Adrenal gland (tissue), 9 donors: ENCODE measurements at regions not wholly inside any gene's neighbourhood (a gene's known extent, or its start where the extent isn't known, plus 50 kb on each side); places are given as distances from the start of the nearest gene placed in this dataset.

ENCODE experiments used
- DNase-seq, 7 donors: peaks; one replicate each; pipeline ENCODE4 v3.0.0-alpha.2; 2019 to 2020
- H3K27ac ChIP-seq, 5 donors: fragments of 200-600 bp; sonication (generic) in 4 of 5; 1 replicate in 3 of 5; 2 replicates in 2 of 5; pipeline versions ENCODE4 v1.5.1 to v1.8.0; 2016 to 2020; ENCODE audit warnings: mild to moderate bottlenecking in 1 of 5
- H3K27me3 ChIP-seq: fragments of 200-600 bp; 2 replicates; pipeline ENCODE4 v1.8.0; 2021
- H3K36me3 ChIP-seq, 2 donors: fragments of 200-600 bp; replicated peaks in 1 of 2; 1 replicate in 1 of 2; 2 replicates in 1 of 2; pipeline versions ENCODE4 v1.5.1 to v1.8.0; 2018 to 2022
- H3K4me1 ChIP-seq, 2 donors: fragments of 200-600 bp; replicated peaks in 1 of 2; 1 replicate in 1 of 2; 2 replicates in 1 of 2; pipeline versions ENCODE4 v1.5.1 to v1.8.0; 2018 to 2021
- H3K4me3 ChIP-seq, 4 donors: fragments of 200-600 bp; sonication (generic) in 3 of 4; one replicate each; pipeline ENCODE4 v1.5.1; 2016 to 2018
- H3K9me3 ChIP-seq, 3 donors: fragments of 200-600 bp; sonication (generic) in 1 of 3; replicated peaks in 1 of 3; 1 replicate in 2 of 3; 2 replicates in 1 of 3; pipeline versions ENCODE4 v1.5.1 to v1.8.0; 2016 to 2021
- CTCF ChIP-seq, 6 experiments: fragments of 450-650 bp in 4 of 6; fragments of 200-600 bp in 2 of 6; sonication (generic) in 1 of 6; IDR thresholded peaks; 1 replicate in 5 of 6; 2 replicates in 1 of 6; pipeline versions ENCODE4 v1.5.1 to v1.8.0; 2016 to 2021; ENCODE audit warnings: antibody characterized with exemption in 6 of 6, mild to moderate bottlenecking in 2 of 6, moderate library complexity in 1 of 6
- POLR2A ChIP-seq, 2 donors: fragments of 450-650 bp; IDR thresholded peaks; one replicate each; pipeline ENCODE4 v1.6.1; 2017; ENCODE audit warnings: antibody characterized with exemption in 2 of 2, mild to moderate bottlenecking in 2 of 2, moderate library complexity in 1 of 2
- WGBS, 4 donors: extraction: QIAGEN DNeasy Blood & Tissue Kit in 2 of 4; methylation state at CpG; one replicate each; pipeline versions ENCODE4 v1.1.5 to v1.1.7; 2013 to 2017; 5-methylcytosine and 5-hydroxymethylcytosine counted together
- intact Hi-C, 2 donors: fragments of 100-400 bp; cut with DNase I; formaldehyde crosslinking; loops; one replicate each; pipeline versions ENCODE4 v1.14.1 to v1.15.0; 2022 to 2023
- donor health status: healthy with polysubstance abuse.
- donor health status: Bipolar disorder and iron deficiency.
- donor health status: DM: yes; HTN: yes; CAD: no.
- donor health status: DM: no; HTN: no; CAD: no.
- donor health status: DM: no; HTN: no; CAD: no.

- no peak overlapping the region for H3K4me3 ChIP-seq
- no peak for DNase-seq
- TF ChIP-seq POLR2A (IDR thresholded peaks at IDR 0.05), result no peak
- no peak for TF ChIP-seq CTCF (IDR thresholded peaks at IDR 0.05)
- H3K27ac ChIP-seq, result no peak overlapping the region
- WGBS, 4 donors, result 94 to 99% (median 97%) methylated on average over 3 of the region's 3 CpGs
- H3K27me3 ChIP-seq, result no peaks in the 10 kb centered on the region
- intact Hi-C loops, result no loop called here
- no peaks in the 10 kb centered on the region for H3K9me3 ChIP-seq
- H3K36me3 ChIP-seq, result no peaks in the 10 kb centered on the region
- H3K4me1 ChIP-seq, result peaks cover 0 to 5% of the 10 kb centered on the region in 2 donors
Measured at GRCh38 chr12:115030017-115030416, 346.0 kb upstream of the TBX3 start.

- Histone ChIP-seq H3K4me1 (peaks cover 5% of the 10 kb centered on the region in 2 donors), H3K27me3 (no peaks in the 10 kb centered on the region), H3K4me3 (no peak overlapping the region), H3K27ac (no peak overlapping the region), H3K9me3 (no peaks in the 10 kb centered on the region), H3K36me3 (no peaks in the 10 kb centered on the region)
- intact Hi-C loops, result no loop called here
- TF ChIP-seq CTCF (IDR thresholded peaks at IDR 0.05) (no peak), POLR2A (IDR thresholded peaks at IDR 0.05) (no peak)
- 93 to 96% (median 94%) methylated on average over 3 of the region's 3 CpGs for WGBS, 4 donors
- DNase-seq, result no peak
Measured at GRCh38 chr12:115024531-115024930, 340.6 kb upstream of the TBX3 start.

GRCh38 chr12:115023279-115024265 is 339.6 kb upstream of the TBX3 start:
- Histone ChIP-seq H3K27me3 (no peaks in the 10 kb centered on the region), H3K36me3 (no peaks in the 10 kb centered on the region), H3K9me3 (no peaks in the 10 kb centered on the region), H3K4me3 (no peak overlapping the region), H3K4me1 (peaks cover 5% of the 10 kb centered on the region in 2 donors), H3K27ac (peak overlapping the region in 1 of 5 donors; percentile 25)
- WGBS, 4 donors, result 70 to 77% (median 74%) methylated on average over 4 of the region's 4 CpGs
- DNase-seq, result peak; percentile 32 to 82 (median 47)
- intact Hi-C loops, result no loop called here
- no peak for TF ChIP-seq POLR2A (IDR thresholded peaks at IDR 0.05)
- no peak for TF ChIP-seq CTCF (IDR thresholded peaks at IDR 0.05)

- Histone ChIP-seq H3K36me3 (no peaks in the 10 kb centered on the region), H3K27ac (no peak overlapping the region), H3K4me3 (no peak overlapping the region), H3K9me3 (no peaks in the 10 kb centered on the region), H3K27me3 (no peaks in the 10 kb centered on the region), H3K4me1 (peaks cover 0 to 5% of the 10 kb centered on the region in 2 donors)
- intact Hi-C loops, result no loop called here
- no peak for DNase-seq
- no peak for TF ChIP-seq CTCF (IDR thresholded peaks at IDR 0.05)
- no peak for TF ChIP-seq POLR2A (IDR thresholded peaks at IDR 0.05)
Measured at GRCh38 chr12:115020091-115020490, 336.1 kb upstream of the TBX3 start.
